Transverse colon (tissue), 4 donors: ENCODE measurements at regions not wholly inside any gene's neighbourhood (a gene's known extent, or its start where the extent isn't known, plus 50 kb on each side); places are given as distances from the start of the nearest gene placed in this dataset.

Experiments used
- DNase-seq: peaks from one replicate; pipeline ENCODE4 v3.0.0-alpha.2; 2019
- H3K27ac ChIP-seq, 4 donors: fragments of 200-600 bp; sonication (generic); 2 replicates each; pipeline ENCODE4 v1.5.1; 2016 to 2018; ENCODE audit warnings: inconsistent platforms in 4 of 4
- H3K27me3 ChIP-seq: fragments of 200-600 bp; sonication (generic); 2 replicates; pipeline ENCODE4 v1.5.1; 2017; ENCODE audit warnings: inconsistent platforms
- H3K36me3 ChIP-seq, 4 donors: fragments of 200-600 bp; sonication (generic); 2 replicates each; pipeline ENCODE4 v1.5.1; 2017 to 2019; ENCODE audit warnings: inconsistent platforms in 4 of 4
- H3K4me1 ChIP-seq, 4 donors: fragments of 200-600 bp; sonication (generic); 2 replicates each; pipeline ENCODE4 v1.5.1; 2017 to 2020; ENCODE audit warnings: inconsistent platforms in 4 of 4
- H3K4me3 ChIP-seq, 4 donors: fragments of 200-600 bp; sonication (generic); 1 replicate in 1 of 4; 2 replicates in 3 of 4; pipeline versions ENCODE4 v1.5.1 to v1.6.1; 2017 to 2019; ENCODE audit warnings: inconsistent platforms in 4 of 4
- H3K9me3 ChIP-seq, 2 donors: fragments of 200-600 bp; sonication (generic); 2 replicates each; pipeline ENCODE4 v1.5.1; 2017 to 2019; ENCODE audit warnings: inconsistent platforms in 2 of 2
- EP300 ChIP-seq: sonication (generic); formaldehyde crosslinking; IDR thresholded peaks from one replicate; pipeline ENCODE4 v1.6.1; 2017; ENCODE audit warnings: antibody characterized with exemption, low read depth
- POLR2A ChIP-seq: fragments of 450-650 bp; IDR thresholded peaks from one replicate; pipeline ENCODE4 v1.6.1; 2016; ENCODE audit warnings: antibody characterized with exemption, mild to moderate bottlenecking, moderate library complexity
- POLR2AphosphoS5 ChIP-seq, 3 donors: sonication (generic); formaldehyde crosslinking; IDR thresholded peaks; one replicate each; pipeline ENCODE4 v1.6.1; 2016; ENCODE audit warnings: antibody characterized with exemption in 3 of 3
- WGBS, 2 donors: methylation state at CpG; one replicate each; pipeline ENCODE4 v1.1.5; 2018; ENCODE audit warnings: low coverage in 1 of 2; 5-methylcytosine and 5-hydroxymethylcytosine counted together
- in situ Hi-C, 4 donors: fragments of 200-750 bp; cut with MboI; loops; one replicate each; pipeline versions ENCODE4 v1.15.0 to v1.15.1; 2017; ENCODE audit warnings: low sequenced_read_pairs in 3 of 4, low pct_ligation_motif_present in 1 of 4, low pct_unique_long_range_greater_than_20kb in 1 of 4
- intact Hi-C: fragments of 100-400 bp; cut with DNase I; formaldehyde crosslinking; loops from one replicate; pipeline ENCODE4 v1.15.1; 2023; ENCODE audit warnings: low total_unique reads
- TF ChIP-seq, protein P1 (sequence below), 5 experiments: fragments of 200-600 bp in 3 of 5; fragments of 450-650 bp in 2 of 5; sonication (generic) in 3 of 5; IDR thresholded peaks; 1 replicate in 2 of 5; 2 replicates in 3 of 5; pipeline ENCODE4 v1.5.1; 2016 to 2017; ENCODE audit warnings: antibody characterized with exemption in 5 of 5, inconsistent platforms in 3 of 5, mild to moderate bottlenecking in 2 of 5, moderate library complexity in 1 of 5

DNA sequence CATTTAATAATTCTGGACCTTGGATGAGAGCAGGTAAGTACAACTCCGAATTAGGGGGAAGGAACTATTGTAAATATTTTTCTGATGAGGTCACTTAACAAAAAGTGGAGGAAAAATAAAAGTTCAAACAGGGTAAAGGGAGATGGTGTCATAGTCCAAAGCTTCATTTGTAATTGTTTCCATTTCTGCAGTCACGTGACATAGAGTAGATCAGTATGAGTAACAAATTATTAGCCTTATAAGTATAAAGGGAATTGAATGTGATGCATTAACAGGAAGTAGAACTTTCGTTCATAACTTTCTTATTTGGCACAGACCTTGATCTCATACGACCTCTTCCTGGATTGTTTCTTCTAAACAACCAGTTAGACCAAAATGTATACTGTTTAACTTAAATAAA lies 347.2 kb upstream of the TPK1 start:
- Histone ChIP-seq H3K4me3 (no peak overlapping the region), H3K36me3 (no peaks in the 10 kb centered on the region), H3K27me3 (no peaks in the 10 kb centered on the region), H3K9me3 (no peaks in the 10 kb centered on the region), H3K27ac (no peak overlapping the region), H3K4me1 (no peaks in the 10 kb centered on the region)
- no peak for DNase-seq
- TF ChIP-seq POLR2A (no peak), POLR2AphosphoS5 (IDR thresholded peaks at IDR 0.05) (no peak), EP300 (no peak)
- TF ChIP-seq, protein P1, sequence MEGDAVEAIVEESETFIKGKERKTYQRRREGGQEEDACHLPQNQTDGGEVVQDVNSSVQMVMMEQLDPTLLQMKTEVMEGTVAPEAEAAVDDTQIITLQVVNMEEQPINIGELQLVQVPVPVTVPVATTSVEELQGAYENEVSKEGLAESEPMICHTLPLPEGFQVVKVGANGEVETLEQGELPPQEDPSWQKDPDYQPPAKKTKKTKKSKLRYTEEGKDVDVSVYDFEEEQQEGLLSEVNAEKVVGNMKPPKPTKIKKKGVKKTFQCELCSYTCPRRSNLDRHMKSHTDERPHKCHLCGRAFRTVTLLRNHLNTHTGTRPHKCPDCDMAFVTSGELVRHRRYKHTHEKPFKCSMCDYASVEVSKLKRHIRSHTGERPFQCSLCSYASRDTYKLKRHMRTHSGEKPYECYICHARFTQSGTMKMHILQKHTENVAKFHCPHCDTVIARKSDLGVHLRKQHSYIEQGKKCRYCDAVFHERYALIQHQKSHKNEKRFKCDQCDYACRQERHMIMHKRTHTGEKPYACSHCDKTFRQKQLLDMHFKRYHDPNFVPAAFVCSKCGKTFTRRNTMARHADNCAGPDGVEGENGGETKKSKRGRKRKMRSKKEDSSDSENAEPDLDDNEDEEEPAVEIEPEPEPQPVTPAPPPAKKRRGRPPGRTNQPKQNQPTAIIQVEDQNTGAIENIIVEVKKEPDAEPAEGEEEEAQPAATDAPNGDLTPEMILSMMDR (IDR thresholded peaks at IDR 0.05) = no peak
- 34 to 51% methylated on average over 4 of the region's 4 CpGs for WGBS, 2 donors
- intact Hi-C loops = no loop called here
- in situ Hi-C loops = no loop called here

DNA sequence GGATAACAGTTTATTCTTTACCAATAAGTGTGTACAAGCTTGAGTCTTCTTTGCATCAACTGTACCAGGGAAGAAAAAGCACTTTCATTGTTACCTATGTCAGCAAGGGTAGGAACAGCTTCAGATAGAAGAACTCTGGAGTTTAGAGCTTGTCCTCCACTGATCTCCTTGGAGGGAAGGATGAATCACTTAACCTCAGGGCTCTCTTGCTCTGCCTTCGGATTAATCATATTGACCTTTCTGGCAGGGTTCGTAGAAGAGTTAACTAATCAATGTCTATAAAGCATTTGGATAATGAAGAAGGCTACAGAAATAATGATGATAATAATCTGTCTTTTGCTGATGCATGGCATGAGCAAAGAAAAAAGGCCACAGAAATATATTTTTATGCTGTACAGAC lies 339.5 kb upstream of the TPK1 start:
- in situ Hi-C loops = no loop called here
- Histone ChIP-seq H3K27me3 (no peaks in the 10 kb centered on the region), H3K4me3 (no peak overlapping the region), H3K36me3 (no peaks in the 10 kb centered on the region), H3K4me1 (no peaks in the 10 kb centered on the region), H3K27ac (no peak overlapping the region), H3K9me3 (no peaks in the 10 kb centered on the region)
- no peak for DNase-seq
- WGBS, 2 donors = 46 to 67% methylated on average over 2 of the region's 2 CpGs
- TF ChIP-seq POLR2AphosphoS5 (IDR thresholded peaks at IDR 0.05) (no peak), POLR2A (no peak), EP300 (no peak)
- TF ChIP-seq, protein P1 (IDR thresholded peaks at IDR 0.05) = no peak
- intact Hi-C loops = no loop called here

DNA sequence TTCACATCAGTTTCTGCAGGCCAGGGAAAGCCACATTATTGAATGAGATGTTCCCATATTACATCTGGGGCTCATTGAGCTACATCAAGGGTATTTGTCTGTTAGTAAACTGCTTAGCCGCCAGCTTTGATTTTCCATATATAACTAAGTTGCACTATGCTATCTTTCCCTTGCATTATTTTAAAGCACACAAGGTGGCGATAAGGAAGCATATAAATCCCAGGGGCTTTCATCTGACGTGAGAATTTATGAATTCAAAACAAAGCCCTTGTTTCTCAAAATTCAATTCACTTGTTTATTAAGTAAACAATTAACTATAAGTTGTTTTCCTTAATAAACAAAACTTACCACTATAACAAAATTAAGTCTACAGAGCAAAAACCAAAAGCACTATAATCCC lies 334.1 kb upstream of the TPK1 start:
- no peaks in the 10 kb centered on the region for H3K27me3 ChIP-seq
- H3K9me3 ChIP-seq = no peaks in the 10 kb centered on the region
- intact Hi-C loops (no loop called here), in situ Hi-C loops (no loop called here)
- TF ChIP-seq, protein P1 (IDR thresholded peaks at IDR 0.05) = no peak
- TF ChIP-seq POLR2AphosphoS5 (IDR thresholded peaks at IDR 0.05) (no peak), POLR2A (no peak), EP300 (no peak)
- no peak overlapping the region for H3K27ac ChIP-seq
- WGBS, 2 donors = 35 to 43% methylated on average over 3 of the region's 3 CpGs
- H3K4me1 ChIP-seq = no peaks in the 10 kb centered on the region
- no peaks in the 10 kb centered on the region for H3K36me3 ChIP-seq
- no peak overlapping the region for H3K4me3 ChIP-seq
- DNase-seq = no peak

DNA sequence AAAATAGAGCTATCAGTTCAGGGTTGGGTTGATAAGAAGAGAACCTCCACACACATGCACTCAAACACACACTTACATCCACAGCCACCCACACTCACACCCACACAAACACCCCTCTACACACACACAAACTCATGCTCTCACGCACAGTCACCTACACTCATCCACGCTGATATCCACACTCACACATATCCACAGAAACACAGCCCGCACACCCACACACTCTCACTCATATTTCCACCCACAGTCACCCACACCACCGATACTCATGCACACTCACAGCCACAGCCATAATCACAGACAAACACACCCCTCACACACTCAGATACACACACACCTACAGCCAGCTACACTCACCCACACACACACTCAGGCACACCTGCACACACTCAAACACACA lies 333.0 kb upstream of the TPK1 start:
- Histone ChIP-seq H3K4me1 (no peaks in the 10 kb centered on the region), H3K9me3 (no peaks in the 10 kb centered on the region), H3K36me3 (no peaks in the 10 kb centered on the region), H3K4me3 (no peak overlapping the region), H3K27me3 (no peaks in the 10 kb centered on the region), H3K27ac (no peak overlapping the region)
- TF ChIP-seq POLR2AphosphoS5 (IDR thresholded peaks at IDR 0.05) (no peak), POLR2A (no peak), EP300 (no peak)
- TF ChIP-seq, protein P1 (IDR thresholded peaks at IDR 0.05) = no peak
- DNase-seq = no peak
- in situ Hi-C loops = no loop called here
- WGBS, 2 donors = 69 to 76% methylated on average over 4 of the region's 4 CpGs
- intact Hi-C loops = no loop called here
